ENCODE measurements at regions not wholly inside any gene's neighbourhood (a gene's known extent, or its start where the extent isn't known, plus 50 kb on each side); places are given as distances from the start of the nearest gene placed in this dataset.

DNA sequence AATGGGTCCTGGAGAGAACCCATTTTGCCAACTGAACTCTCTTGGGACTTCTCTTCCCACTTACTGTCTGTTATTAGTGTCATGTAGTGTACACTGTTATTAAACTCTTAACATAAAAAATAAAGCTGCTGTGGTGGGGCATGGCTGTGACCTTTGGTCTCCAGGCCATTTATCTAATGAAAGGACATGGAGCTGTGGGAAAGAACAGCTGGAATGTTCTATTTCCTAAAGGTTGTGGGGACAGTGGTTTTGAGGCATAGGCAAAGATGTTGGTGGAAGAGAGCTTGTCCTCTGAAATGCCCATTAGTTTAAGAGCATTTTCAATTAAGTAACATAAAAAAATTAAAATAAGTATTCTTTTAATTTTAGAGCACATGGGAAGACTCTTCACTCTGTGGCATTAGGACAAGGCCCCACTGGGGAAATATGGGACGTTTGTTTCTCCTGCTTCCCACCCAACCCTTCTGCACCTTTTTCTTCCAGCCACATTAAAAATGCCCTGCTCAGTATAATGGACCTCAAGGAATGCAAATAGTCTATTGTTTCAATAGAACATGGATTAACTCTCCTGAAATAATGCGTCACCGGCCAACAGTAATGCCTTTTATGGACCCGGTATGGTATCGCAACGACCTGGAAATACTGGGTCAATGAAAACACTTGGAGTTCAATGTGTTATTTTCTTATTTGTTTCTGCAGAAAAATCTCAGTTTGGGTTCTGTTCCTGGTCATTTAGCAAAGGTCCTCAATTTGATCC, 149.6 kb downstream of the BUB3 start:
- TF ChIP-seq, protein P1, sequence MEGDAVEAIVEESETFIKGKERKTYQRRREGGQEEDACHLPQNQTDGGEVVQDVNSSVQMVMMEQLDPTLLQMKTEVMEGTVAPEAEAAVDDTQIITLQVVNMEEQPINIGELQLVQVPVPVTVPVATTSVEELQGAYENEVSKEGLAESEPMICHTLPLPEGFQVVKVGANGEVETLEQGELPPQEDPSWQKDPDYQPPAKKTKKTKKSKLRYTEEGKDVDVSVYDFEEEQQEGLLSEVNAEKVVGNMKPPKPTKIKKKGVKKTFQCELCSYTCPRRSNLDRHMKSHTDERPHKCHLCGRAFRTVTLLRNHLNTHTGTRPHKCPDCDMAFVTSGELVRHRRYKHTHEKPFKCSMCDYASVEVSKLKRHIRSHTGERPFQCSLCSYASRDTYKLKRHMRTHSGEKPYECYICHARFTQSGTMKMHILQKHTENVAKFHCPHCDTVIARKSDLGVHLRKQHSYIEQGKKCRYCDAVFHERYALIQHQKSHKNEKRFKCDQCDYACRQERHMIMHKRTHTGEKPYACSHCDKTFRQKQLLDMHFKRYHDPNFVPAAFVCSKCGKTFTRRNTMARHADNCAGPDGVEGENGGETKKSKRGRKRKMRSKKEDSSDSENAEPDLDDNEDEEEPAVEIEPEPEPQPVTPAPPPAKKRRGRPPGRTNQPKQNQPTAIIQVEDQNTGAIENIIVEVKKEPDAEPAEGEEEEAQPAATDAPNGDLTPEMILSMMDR (IDR thresholded peaks at IDR 0.05), result no peak
- TF ChIP-seq POLR2A (IDR thresholded peaks at IDR 0.05) (no peak), POLR2AphosphoS5 (IDR thresholded peaks at IDR 0.05) (no peak)
